Common myeloid progenitor, CD34-positive (primary cell): ENCODE measurements at regions not wholly inside any gene's neighbourhood (a gene's known extent, or its start where the extent isn't known, plus 50 kb on each side); places are given as distances from the start of the nearest gene placed in this dataset.

Experiments used
- CTCF ChIA-PET: fragments of 350-600 bp; sonication (Branson Sonifier 250); formaldehyde crosslinking; loops from one replicate; lab custom pipeline; 2021; ENCODE audit warnings: antibody characterized with exemption; lab: Charles Lee
- POLR2A ChIA-PET: fragments of 350-600 bp; sonication (Branson Sonifier 250); formaldehyde crosslinking; loops from one replicate; lab custom pipeline; 2021; ENCODE audit warnings: antibody characterized with exemption; lab: Charles Lee
- DNase-seq, 3 donors: peaks; one replicate each; pipeline versions ENCODE4 v3.0.0 to v3.0.0-alpha.2; 2013
- H3K27ac ChIP-seq, 2 experiments: 1 replicate in 1 of 2; 2 replicates in 1 of 2; pipeline ENCODE4 v1.7.0; 2013; ENCODE audit warnings: inconsistent platforms in 2 of 2, low read length in 2 of 2, mild to moderate bottlenecking in 2 of 2, low read depth in 1 of 2, moderate library complexity in 1 of 2; ENCODE audit not compliant: severe bottlenecking in 2 of 2, insufficient read depth in 1 of 2, poor library complexity in 1 of 2
- H3K27me3 ChIP-seq, 5 experiments: replicated peaks in 2 of 5; 1 replicate in 3 of 5; 2 replicates in 2 of 5; pipeline versions ENCODE4 v1.6.1 to v1.7.0; 2013; ENCODE audit warnings: low read length in 4 of 5, mild to moderate bottlenecking in 2 of 5, moderate library complexity in 2 of 5, inconsistent platforms in 1 of 5; ENCODE audit not compliant: insufficient read depth in 5 of 5, control insufficient read depth in 4 of 5
- H3K36me3 ChIP-seq, 4 experiments: 1 replicate in 2 of 4; 2 replicates in 2 of 4; pipeline versions ENCODE4 v1.6.1 to v1.7.0; 2013; ENCODE audit warnings: low read length in 3 of 4, control low read depth in 1 of 4, mild to moderate bottlenecking in 1 of 4; ENCODE audit not compliant: control insufficient read depth in 4 of 4, insufficient read depth in 4 of 4
- H3K4me1 ChIP-seq, 4 experiments: 1 replicate in 3 of 4; 2 replicates in 1 of 4; pipeline versions ENCODE4 v1.6.1 to v1.7.1; 2013; ENCODE audit warnings: low read length in 3 of 4, mild to moderate bottlenecking in 3 of 4, control low read depth in 1 of 4, inconsistent platforms in 1 of 4, moderate library complexity in 1 of 4; ENCODE audit not compliant: control insufficient read depth in 4 of 4, insufficient read depth in 4 of 4; ENCODE audit errors: control extremely low read depth in 1 of 4
- H3K4me3 ChIP-seq, 7 experiments: 1 replicate in 4 of 7; 2 replicates in 3 of 7; pipeline versions ENCODE4 v1.5.1 to v1.7.0; 2013; ENCODE audit warnings: mild to moderate bottlenecking in 7 of 7, low read length in 6 of 7, moderate library complexity in 6 of 7, inconsistent platforms in 2 of 7, low read depth in 2 of 7, control low read depth in 1 of 7; ENCODE audit not compliant: insufficient read depth in 4 of 7, control insufficient read depth in 1 of 7; ENCODE audit errors: extremely low read depth in 1 of 7
- H3K9me3 ChIP-seq, 5 experiments: 1 replicate in 4 of 5; 2 replicates in 1 of 5; pipeline versions ENCODE4 v1.6.1 to v1.7.1; 2013; ENCODE audit warnings: low read length in 4 of 5, mild to moderate bottlenecking in 2 of 5, inconsistent platforms in 1 of 5, low read depth in 1 of 5, moderate library complexity in 1 of 5; ENCODE audit not compliant: control insufficient read depth in 4 of 5, insufficient read depth in 2 of 5; ENCODE audit errors: control extremely low read depth in 1 of 5
- WGBS: methylation state at CpG from one replicate; pipeline ENCODE4 v1.1.5; 2013; ENCODE audit not compliant: insufficient coverage; 5-methylcytosine and 5-hydroxymethylcytosine counted together

DNA sequence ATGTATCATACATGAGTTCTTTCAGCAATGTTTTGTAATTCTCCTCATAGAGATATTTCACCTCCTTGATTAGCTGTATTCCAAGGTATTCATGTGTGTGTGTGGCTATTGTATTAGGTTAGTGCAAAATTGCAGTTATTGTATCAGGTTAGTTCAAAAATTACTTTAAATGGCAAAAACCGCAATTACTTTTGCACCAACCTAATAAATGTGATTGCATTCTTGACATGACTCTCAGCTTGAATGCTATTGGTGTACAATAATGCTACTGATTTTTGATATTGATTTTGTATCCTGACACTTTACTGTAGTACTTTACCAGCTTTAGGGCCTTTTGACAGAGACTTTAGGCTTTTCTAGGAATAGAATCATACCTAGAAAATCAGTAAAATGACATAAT, 297.4 kb downstream of the ZWINT start:
- CTCF ChIA-PET, result no interaction called here
- POLR2A ChIA-PET, result no interaction called here
- no peaks in the 10 kb centered on the region for H3K9me3 ChIP-seq
- no peak overlapping the region for H3K27ac ChIP-seq
- H3K4me1 ChIP-seq, result no peaks in the 10 kb centered on the region
- H3K27me3 ChIP-seq, result no peaks in the 10 kb centered on the region
- DNase-seq, result no peak
- WGBS, result no CpG with 5 or more reads among the region's 1 CpG
- H3K36me3 ChIP-seq, result no peaks in the 10 kb centered on the region
- no peak overlapping the region for H3K4me3 ChIP-seq

DNA sequence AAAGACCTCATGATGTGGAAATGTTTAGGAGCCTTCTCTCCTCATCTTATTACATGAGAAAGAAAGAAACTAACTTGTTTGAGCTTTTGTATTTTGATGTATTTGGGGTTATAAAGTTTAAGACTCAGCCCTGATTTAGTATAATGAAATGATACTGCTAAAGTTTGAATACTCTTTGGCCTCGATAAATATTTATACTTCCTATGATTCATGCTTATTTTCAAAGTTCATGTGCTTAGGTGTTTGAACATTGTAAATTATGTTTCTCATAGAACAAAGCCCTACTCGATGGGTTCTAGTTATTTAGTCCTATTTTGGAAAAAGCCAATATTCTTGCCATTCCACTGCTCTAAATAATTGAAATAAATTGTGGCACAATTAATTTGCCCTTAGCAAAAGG, 303.2 kb downstream of the ZWINT start:
- no CpG with 5 or more reads among the region's 2 CpGs for WGBS
- Histone ChIP-seq H3K27ac (no peak overlapping the region), H3K36me3 (no peaks in the 10 kb centered on the region), H3K4me1 (no peaks in the 10 kb centered on the region), H3K4me3 (no peak overlapping the region), H3K9me3 (no peaks in the 10 kb centered on the region), H3K27me3 (no peaks in the 10 kb centered on the region)
- no peak for DNase-seq
- ChIA-PET POLR2A (no interaction called here), CTCF (no interaction called here)

- H3K4me3 ChIP-seq, result no peak overlapping the region
- WGBS, result 92% methylated on average over 6 of the region's 8 CpGs
Measured at GRCh38 chr10:56035489-56035888, 325.6 kb downstream of the ZWINT start.

DNA sequence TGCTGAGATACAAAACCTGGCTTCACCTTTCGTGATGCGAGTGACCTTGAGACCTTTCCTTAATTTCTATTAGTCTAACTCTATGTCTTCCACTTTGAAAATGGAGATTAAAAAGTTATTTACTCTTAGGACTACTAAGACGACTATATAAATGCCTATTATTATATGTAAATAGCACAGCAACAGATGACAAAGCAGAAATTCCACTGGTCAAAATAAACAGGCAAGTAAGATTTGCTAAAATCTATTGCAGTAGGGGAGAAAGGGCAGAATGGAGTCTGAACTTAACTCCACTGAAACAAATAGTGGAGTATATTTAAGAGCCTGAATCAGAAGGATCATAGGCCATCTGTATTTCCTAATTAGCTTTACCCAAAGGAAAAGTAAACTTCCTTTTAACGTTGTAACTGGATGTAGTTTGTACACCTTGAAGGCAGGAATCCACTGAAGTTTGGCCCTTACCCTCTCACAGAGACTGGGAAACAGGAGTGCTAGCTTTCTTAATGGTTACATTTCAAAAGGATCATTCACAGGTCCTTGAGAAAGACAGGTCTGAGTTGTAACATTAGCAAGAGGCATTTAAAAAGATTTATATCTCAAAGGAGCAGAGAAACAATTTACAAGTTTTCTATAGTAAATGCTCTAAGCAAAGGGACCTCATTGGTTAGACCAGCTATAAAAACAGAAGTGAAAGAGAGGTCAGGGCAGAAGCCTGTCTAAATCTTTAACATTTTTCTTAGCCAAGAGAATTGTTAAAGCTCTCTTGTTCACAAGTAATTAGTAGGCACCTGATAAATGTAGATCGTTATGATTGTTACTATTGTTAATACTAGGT, 332.5 kb downstream of the ZWINT start:
- H3K27ac ChIP-seq, result no peak overlapping the region
- WGBS, result no CpG with 5 or more reads among the region's 5 CpGs
- no peak overlapping the region for H3K4me3 ChIP-seq
- no peaks in the 10 kb centered on the region for H3K27me3 ChIP-seq
- H3K36me3 ChIP-seq, result no peaks in the 10 kb centered on the region
- no peaks in the 10 kb centered on the region for H3K9me3 ChIP-seq
- ChIA-PET CTCF (no interaction called here), POLR2A (no interaction called here)
- no peaks in the 10 kb centered on the region for H3K4me1 ChIP-seq
- DNase-seq, result no peak

More at GRCh38 chr10:56035489-56035888, 325.6 kb downstream of the ZWINT start:
- CTCF ChIA-PET, result interaction anchor here (0.9 kb wide), 1 partner anchor 23 kb away, joined by 3 read pairs; no protein-coding TSS in a partner anchor
- no peaks in the 10 kb centered on the region for H3K4me1 ChIP-seq
- no peaks in the 10 kb centered on the region for H3K27me3 ChIP-seq
- H3K27ac ChIP-seq, result no peak overlapping the region
- POLR2A ChIA-PET, result no interaction called here
- no peaks in the 10 kb centered on the region for H3K9me3 ChIP-seq
- no peaks in the 10 kb centered on the region for H3K36me3 ChIP-seq
- DNase-seq, result no peak

- Histone ChIP-seq H3K36me3 (no peaks in the 10 kb centered on the region), H3K4me3 (no peak overlapping the region), H3K27me3 (no peaks in the 10 kb centered on the region), H3K4me1 (no peaks in the 10 kb centered on the region), H3K9me3 (no peaks in the 10 kb centered on the region), H3K27ac (no peak overlapping the region)
- POLR2A ChIA-PET, result no interaction called here
- CTCF ChIA-PET, result interaction anchor here (0.7 to 1.0 kb wide), 2 partner anchors 13 to 24 kb away, joined by 3 read pairs; no protein-coding TSS in a partner anchor
- DNase-seq, result no peak
Measured at GRCh38 chr10:56012101-56012500, 349.0 kb downstream of the ZWINT start.

DNA sequence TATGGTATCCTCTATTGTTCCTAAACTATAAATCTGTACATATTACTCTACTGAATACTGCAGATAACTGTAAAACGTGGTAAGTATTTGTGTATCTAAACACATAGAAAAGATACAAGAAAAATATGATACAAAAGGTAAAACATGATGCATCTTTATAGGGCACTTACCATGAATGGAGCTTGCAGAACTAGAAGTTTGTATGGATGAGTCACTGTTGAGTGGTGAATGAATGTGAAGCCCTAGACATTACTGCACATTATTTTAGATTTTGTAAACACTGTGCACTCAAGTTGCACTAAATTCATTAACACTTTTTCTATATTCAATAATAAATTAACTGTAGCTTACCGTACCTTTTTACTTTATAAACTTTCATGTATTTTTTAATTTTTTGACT, 357.5 kb downstream of the ZWINT start:
- no peak overlapping the region for H3K27ac ChIP-seq
- no peaks in the 10 kb centered on the region for H3K36me3 ChIP-seq
- no peaks in the 10 kb centered on the region for H3K27me3 ChIP-seq
- no peak for DNase-seq
- ChIA-PET POLR2A (no interaction called here), CTCF (no interaction called here)
- WGBS, result no CpG with 5 or more reads among the region's 2 CpGs
- no peaks in the 10 kb centered on the region for H3K4me1 ChIP-seq
- H3K4me3 ChIP-seq, result no peak overlapping the region
- H3K9me3 ChIP-seq, result no peaks in the 10 kb centered on the region

- H3K36me3 ChIP-seq, result no peaks in the 10 kb centered on the region
- DNase-seq, result no peak
- no peak overlapping the region for H3K27ac ChIP-seq
- H3K9me3 ChIP-seq, result no peaks in the 10 kb centered on the region
- no peaks in the 10 kb centered on the region for H3K4me1 ChIP-seq
- H3K4me3 ChIP-seq, result no peak overlapping the region
- WGBS, result no CpG with 5 or more reads among the region's 3 CpGs
- CTCF ChIA-PET, result interaction anchor here (1.2 kb wide), 1 partner anchor 10 kb away, joined by 3 read pairs; no protein-coding TSS in a partner anchor
- H3K27me3 ChIP-seq, result no peaks in the 10 kb centered on the region
- POLR2A ChIA-PET, result no interaction called here
Measured at GRCh38 chr10:55989188-55989587, 371.9 kb downstream of the ZWINT start.
